ENCODE measurements at regions not wholly inside any gene's neighbourhood (a gene's known extent, or its start where the extent isn't known, plus 50 kb on each side); places are given as distances from the start of the nearest gene placed in this dataset.
"Not testable (repeated sequence)": the region's sequence is repeated elsewhere in the genome, so short reads cannot be mapped to it uniquely, and the experiment has no call there.

GRCh38 chr9:67166335-67166734, 174.0 kb upstream of the SPATA31A3 start:
- not testable (repeated sequence) for TF ChIP-seq CTCF, POLR2A (IDR thresholded peaks at IDR 0.05)
